GM21515 (cell line): ENCODE measurements at regions not wholly inside any gene's neighbourhood (a gene's known extent, or its start where the extent isn't known, plus 50 kb on each side); places are given as distances from the start of the nearest gene placed in this dataset.

ENCODE experiments used
- ATAC-seq: cut with Tn5 transposase; IDR thresholded peaks from one replicate; pipeline ENCODE4 v1.9.1; 2021; ENCODE audit not compliant: unreplicated experiment

- ATAC-seq: no peak
These were observed 380.3 kb upstream of the RSPO3 start for GRCh38 chr6:126738146-126738545.

- ATAC-seq: no peak
These were observed 379.8 kb upstream of the RSPO3 start for GRCh38 chr6:126738641-126739040.

- no peak for ATAC-seq
These were observed 375.4 kb upstream of the RSPO3 start for GRCh38 chr6:126743076-126743475.

GRCh38 chr6:126747728-126748540 is 370.5 kb upstream of the RSPO3 start:
- ATAC-seq: no peak

- no peak for ATAC-seq
These were observed 364.9 kb upstream of the RSPO3 start for GRCh38 chr6:126753606-126754005.

GRCh38 chr6:126761854-126762253 is 356.6 kb upstream of the RSPO3 start:
- ATAC-seq: no peak

- no peak for ATAC-seq
These were observed 354.4 kb upstream of the RSPO3 start for GRCh38 chr6:126764104-126764503.

- ATAC-seq: no peak
These were observed 353.8 kb upstream of the RSPO3 start for GRCh38 chr6:126764671-126765070.

- ATAC-seq: no peak
These were observed 351.7 kb upstream of the RSPO3 start for GRCh38 chr6:126766820-126767219.

GRCh38 chr6:126767711-126768110 is 350.8 kb upstream of the RSPO3 start:
- ATAC-seq: no peak

GRCh38 chr6:126770176-126770575 is 348.3 kb upstream of the RSPO3 start:
- no peak for ATAC-seq

- ATAC-seq: no peak
These were observed 345.2 kb upstream of the RSPO3 start for GRCh38 chr6:126773112-126773805.

GRCh38 chr6:126779331-126779730 is 339.1 kb upstream of the RSPO3 start:
- no peak for ATAC-seq

- ATAC-seq: no peak
These were observed 336.9 kb upstream of the RSPO3 start for GRCh38 chr6:126781582-126781981.

GRCh38 chr6:126784161-126784790 is 334.2 kb upstream of the RSPO3 start:
- no peak for ATAC-seq

GRCh38 chr6:126786262-126786661 is 332.2 kb upstream of the RSPO3 start:
- ATAC-seq: no peak

GRCh38 chr6:126787635-126788034 is 330.8 kb upstream of the RSPO3 start:
- no peak for ATAC-seq

GRCh38 chr6:126788861-126789365 is 329.6 kb upstream of the RSPO3 start:
- ATAC-seq: no peak

- no peak for ATAC-seq
These were observed 326.0 kb upstream of the RSPO3 start for GRCh38 chr6:126792340-126793085.

GRCh38 chr6:126795161-126795560 is 323.3 kb upstream of the RSPO3 start:
- no peak for ATAC-seq

GRCh38 chr6:126797981-126798380 is 320.5 kb upstream of the RSPO3 start:
- no peak for ATAC-seq
